HL-60/S4 treated with retinoic acid at 250 ng/mL for 4 days and 3 days (cell line): ENCODE measurements at regions not wholly inside any gene's neighbourhood (a gene's known extent, or its start where the extent isn't known, plus 50 kb on each side); places are given as distances from the start of the nearest gene placed in this dataset.
"Not testable (repeated sequence)": the region's sequence is repeated elsewhere in the genome, so short reads cannot be mapped to it uniquely, and the experiment has no call there.

ENCODE experiments used
- in situ Hi-C: fragments of 300-500 bp; cut with MboI; formaldehyde crosslinking; loops from 2 replicates; pipeline ENCODE4 v1.7.0; 2022; ENCODE audit warnings: low sequenced_read_pairs

DNA sequence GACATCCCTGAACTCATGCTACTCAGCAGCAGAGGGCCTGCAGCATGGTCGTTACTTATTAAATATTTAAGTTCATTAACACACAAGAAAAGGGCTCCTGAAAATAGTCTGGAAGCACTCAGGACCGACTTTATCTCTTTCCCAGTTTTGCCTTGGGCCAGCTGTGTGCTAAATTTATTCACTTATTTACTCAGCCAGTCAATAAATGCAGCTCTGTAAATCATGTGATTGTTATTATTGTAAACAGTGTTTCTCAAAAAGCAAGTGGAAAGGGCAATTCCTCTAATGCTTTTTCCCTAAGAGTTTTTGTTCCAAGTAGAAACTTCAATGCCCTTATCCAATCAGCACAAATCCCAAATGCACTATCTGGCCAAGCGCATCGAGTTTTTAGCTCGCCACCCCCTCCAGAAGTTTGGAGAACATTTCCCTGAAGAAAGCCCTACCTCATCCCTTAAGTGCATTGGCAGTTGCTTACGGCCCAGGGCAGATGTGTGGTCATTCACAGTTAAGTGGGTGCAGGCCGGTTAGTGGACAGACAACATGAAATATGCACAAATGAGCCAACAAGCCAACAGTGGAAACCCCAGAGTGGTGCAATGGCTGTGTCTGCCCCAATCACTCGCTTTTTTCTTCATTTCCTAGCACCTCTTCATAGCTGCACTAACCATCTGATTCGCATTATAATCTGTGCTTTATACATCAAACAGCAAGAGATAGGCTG is 125.8 kb downstream of the SMIM20 start:
- in situ Hi-C loops: no loop called here

GRCh38 chr4:26044524-26044923 is 130.5 kb downstream of the SMIM20 start:
- in situ Hi-C loops: no loop called here

DNA sequence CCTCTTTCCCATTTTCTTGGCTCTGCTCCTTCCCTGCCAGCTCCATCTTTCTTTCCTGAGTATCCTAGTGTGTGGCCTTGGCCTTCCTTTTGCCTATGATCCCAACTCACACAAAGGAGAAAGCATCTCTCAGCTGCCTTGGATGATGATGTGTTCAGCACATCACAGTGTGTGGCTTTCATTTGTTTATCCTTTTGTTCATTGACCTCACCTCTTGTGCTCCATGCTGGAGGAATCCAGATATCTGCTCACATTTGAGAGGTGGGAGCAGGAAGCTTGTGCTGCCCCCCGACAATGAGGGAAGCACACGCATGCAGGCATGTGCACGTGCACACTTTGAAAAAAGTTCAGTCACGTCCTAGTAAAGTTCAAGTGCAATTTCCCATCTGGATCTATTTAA is 131.0 kb downstream of the SMIM20 start:
- in situ Hi-C loops: no loop called here

- in situ Hi-C loops: no loop called here
Measured at GRCh38 chr4:26047795-26048194, 133.8 kb downstream of the SMIM20 start.

- in situ Hi-C loops: no loop called here
Measured at GRCh38 chr4:26048378-26048882, 134.4 kb downstream of the SMIM20 start.

DNA sequence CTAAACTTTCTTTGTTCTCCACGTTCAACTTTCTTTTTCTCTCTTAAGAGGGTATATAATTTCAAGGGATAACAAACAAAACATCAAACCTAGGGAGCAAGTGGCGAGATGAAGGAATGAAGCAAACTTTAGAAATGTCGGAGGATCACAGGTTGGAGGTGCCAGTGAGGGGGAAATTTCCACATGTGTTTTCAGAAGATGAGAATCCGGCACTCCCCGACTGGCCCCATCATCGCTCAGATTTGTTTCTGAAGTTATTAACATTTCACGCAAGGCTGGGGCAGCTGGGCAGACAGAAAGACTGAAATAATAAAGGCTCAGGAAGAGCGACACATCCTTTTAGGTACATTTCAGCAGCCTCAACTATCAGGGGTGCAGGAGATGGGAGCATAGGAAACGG is 134.9 kb downstream of the SMIM20 start:
- in situ Hi-C loops: no loop called here

GRCh38 chr4:26049447-26049846 is 135.4 kb downstream of the SMIM20 start:
- in situ Hi-C loops: no loop called here

- in situ Hi-C loops: no loop called here
Measured at GRCh38 chr4:26050212-26050643, 136.2 kb downstream of the SMIM20 start.

DNA sequence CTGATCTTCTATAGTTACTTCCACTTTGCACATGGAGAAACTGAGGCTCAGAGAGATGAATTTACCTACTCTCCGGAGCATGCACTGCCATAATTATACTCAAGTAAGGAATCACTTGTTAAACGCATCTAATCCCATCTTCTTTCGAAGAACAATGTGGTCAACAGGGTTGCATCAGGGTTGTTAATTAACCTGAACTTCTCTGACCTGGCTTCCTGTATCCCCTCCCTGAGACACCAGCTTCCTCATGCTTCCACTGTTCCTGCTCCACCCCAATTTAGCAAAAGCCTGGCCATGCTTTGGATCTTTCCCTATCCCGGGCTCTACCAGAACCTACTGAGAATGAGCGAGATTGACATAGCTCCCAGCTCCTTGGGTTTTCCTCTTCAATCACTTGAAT is 136.7 kb downstream of the SMIM20 start:
- in situ Hi-C loops: no loop called here

DNA sequence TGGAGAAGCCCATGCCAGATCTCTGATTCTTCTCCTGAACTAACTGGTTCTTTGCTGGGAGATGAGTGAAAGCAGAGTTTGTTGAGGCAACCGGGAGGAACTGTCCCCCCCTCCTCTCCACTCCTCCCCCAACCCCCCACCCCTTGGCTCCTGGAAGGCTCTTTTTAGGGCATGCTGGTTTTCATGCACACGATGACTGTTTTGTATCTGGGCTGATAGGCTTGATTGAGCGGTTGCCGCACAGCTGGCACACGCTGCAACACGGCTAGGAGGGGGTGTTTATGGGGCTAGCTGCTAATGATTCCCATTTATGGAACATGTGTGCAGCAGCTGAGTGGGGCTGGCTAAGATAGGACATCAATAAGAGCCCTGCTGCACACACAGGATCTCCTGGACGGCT is 137.2 kb downstream of the SMIM20 start:
- in situ Hi-C loops: no loop called here

DNA sequence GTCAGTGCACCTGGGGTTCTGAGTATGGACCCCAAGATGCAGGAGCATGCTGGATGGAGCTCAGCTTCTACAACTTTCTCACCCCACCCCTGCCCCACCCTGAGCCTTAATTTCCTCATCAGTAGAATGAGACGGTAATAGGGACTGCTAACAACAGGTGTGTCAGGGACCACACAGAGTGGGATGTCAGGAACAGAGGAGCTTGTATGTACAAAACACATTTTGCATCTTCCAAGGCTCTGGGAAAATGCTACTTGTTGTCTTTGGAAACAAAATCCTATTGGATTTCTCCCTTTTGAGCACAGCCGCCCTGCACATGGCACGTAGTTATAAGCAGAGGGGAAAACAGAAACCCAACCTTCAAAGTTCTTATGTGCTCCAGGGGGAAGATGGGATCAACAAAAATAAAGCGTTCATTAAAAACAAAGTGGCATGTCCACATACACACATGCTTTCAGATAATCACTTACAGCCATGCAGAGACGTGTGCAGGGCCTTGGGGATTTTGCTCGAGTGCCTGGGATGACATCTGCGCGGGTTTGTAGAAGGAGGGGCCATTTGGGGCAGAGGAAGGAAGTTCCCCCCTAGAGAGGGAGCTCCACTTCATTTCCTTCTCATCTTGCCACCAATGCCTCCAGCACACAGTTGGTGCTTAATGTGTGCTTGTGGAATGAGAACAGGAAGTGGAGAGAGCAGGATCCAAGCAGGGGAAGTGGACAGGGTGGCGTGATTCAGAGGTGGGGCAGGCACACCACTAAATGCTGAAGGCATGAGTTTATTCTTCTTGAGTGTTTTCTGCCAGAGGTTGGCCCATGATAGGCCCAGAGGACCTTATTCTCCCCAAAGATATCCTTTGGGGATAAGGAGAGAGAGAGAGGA is 138.9 kb downstream of the SMIM20 start:
- in situ Hi-C loops: no loop called here

DNA sequence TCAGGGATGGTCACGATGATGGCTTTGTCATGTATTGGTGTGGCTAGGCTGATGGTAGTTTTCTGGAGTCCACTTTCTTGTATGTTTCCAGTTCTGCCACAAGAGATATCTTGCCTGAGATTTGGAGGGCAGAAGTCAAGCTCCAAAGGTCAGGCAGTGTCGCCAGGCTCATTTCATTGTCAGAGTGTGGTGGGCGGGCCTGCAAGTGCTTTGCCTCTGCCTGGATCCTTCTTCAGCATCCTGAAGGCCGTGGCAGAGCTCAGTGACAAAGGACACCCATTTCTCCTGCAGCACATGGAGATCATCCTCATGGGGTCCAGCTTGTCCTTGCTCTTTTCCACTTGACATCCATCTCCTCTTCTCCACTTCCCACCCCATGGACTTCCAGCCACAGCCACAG is 139.7 kb downstream of the SMIM20 start:
- in situ Hi-C loops: no loop called here

- in situ Hi-C loops: no loop called here
Measured at GRCh38 chr4:26055855-26056254, 141.8 kb downstream of the SMIM20 start.

DNA sequence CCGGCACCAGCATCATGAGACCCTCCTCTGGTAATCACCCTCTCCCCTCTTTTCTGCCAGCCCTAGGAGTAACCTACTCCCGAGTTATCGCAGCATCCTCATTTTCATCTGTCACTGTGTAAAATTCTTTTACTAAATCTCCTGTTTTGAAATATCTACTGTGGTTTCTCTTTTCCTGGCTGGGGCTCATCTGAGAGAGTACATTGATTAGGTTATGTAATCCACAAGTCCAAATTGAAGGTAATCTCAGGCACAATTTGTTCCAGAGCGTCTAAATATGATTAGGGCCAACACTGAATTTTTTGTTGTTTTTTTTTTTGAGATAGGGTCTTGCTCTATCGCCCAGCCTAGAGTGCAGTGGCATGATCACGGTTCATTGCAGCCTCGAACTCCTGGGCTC is 142.4 kb downstream of the SMIM20 start:
- in situ Hi-C loops: no loop called here

DNA sequence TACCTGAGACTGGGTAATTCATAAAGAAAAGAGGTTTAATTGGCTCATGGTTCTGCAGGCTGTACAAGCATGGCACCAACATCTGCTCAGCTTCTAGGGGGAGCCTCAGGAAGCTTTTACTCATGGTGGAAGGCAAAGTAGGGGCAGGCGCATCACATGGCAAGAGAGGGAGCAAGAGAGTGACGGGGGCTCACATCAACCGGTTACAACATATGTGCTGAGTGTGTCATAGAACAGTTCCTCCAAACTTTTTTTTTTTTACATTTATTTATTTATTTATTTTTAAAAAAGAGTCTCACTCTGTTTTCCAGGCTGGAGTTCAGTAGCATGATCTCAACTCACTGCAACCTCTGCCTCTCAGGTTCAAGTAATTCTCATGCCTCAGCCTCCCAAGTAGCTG is 143.8 kb downstream of the SMIM20 start:
- in situ Hi-C loops: not testable (repeated sequence)

GRCh38 chr4:26058537-26058936 is 144.5 kb downstream of the SMIM20 start:
- in situ Hi-C loops: no loop called here

DNA sequence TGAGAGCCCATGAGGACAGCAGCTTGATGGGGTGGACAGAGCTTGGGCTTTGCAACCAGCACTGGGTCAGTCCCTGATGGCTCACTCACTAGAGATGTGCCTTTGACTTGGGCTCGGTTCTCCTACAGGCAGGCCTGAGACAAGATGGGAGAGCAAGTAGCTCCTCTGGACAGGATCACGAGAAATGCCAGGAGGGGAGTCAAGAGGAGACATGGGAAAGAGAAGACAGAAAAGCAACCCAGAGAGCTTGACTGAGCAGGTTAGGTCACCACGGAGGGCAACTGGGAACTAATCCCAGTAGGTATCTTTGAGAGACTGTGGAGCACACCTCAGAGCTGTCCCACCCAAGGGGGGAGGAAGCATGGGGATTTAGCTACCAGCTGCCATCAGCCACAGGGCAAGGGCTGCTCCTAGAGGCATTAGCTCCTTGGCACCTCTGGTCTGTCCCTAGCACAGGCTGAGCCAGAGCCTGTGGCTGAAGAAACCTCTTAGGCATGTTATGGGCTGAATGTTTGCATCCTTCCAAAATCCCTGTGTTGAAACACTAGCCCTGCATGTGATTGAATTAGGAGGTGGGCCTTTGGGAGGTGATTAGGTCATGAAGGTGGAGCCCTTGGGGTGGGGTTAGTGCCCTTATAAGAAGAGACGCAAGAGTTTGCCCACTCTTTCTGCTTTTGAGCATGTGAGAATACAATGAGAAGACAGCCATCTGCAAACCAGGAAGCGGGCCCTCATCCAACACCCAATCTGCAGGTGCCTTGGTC is 145.6 kb downstream of the SMIM20 start:
- in situ Hi-C loops: no loop called here

GRCh38 chr4:26060286-26060685 is 146.3 kb downstream of the SMIM20 start:
- in situ Hi-C loops: no loop called here

DNA sequence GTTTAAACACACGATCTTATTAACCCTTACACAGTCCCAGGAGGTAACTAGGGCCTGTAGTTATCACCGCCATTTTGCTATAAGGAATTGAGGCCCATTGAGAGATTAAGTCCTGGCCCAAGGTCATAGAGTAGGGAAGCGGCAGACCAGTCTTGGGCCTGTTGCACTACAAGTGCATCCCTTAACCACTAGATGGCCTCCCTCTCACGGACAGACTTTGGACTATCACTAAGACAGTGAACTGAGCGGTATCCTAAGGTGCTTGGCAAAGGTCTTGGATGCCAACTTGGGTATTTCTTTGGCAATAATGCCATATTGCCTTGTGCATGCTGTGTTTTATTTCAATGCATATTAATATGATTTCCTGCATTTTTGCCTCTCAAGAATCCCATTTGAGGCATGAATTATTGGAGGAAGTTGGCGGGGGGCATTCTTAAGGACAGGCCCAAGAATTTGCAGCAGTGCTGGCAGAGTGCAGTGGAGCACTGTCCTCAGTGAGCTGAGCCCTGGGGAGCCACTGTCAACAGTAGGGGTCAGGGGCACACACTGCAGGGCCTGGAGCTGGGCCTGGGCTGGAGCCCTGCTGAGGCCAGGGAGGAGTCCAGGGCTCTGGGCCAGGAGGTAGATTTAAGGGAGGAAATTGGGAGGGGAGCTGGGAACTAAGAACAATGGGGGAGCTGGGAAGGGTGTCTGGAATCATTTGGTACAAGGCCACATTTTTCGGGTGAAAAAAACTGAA is 147.4 kb downstream of the SMIM20 start:
- in situ Hi-C loops: no loop called here

DNA sequence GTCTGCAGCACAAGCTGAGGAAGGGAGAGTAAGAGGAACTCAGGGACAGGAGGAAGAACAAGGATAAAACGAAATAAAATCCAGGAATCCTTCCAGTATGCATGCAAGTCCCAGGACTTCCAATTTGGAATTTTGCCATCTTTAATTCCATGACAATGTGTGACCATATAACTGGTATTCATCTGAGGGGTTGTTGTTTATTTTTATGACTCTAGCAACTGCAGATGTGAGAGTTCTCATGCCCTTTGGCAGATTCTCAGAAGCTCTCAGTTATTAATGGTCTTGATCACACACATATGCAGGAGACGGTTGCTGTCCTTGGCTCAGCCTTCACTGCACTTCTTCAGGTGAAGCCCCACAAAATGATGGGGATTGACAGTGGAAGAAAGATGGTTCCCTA is 148.2 kb downstream of the SMIM20 start:
- in situ Hi-C loops: no loop called here

DNA sequence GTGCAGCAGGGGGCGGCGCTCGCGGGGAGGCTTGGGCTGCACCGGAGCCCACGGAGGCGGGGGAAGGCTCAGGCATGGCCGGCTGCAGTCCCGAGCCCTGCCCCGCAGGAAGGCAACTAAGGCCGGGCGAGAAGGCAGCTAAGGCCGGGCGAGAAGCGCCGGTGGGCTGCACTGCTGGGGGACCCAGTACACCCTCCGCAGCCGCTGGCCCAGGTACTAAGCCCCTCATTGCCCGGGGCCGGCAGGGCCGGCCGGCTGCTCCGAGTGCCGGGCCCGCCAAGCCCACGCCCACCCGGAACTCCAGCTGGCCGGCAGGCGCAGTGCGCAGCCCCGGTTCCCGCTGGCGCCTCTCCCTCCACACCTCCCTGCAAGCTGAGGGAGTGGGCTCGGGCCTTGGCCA is 150.0 kb downstream of the SMIM20 start:
- in situ Hi-C loops: not testable (repeated sequence)
